Thyroid gland (tissue), 4 donors: ENCODE measurements at regions not wholly inside any gene's neighbourhood (a gene's known extent, or its start where the extent isn't known, plus 50 kb on each side); places are given as distances from the start of the nearest gene placed in this dataset.

ENCODE experiments used
- DNase-seq, 2 donors: peaks; one replicate each; pipeline ENCODE4 v3.0.0-alpha.2; 2019
- H3K27ac ChIP-seq, 3 donors: fragments of 200-600 bp; sonication (generic); 1 replicate in 2 of 3; 2 replicates in 1 of 3; pipeline ENCODE4 v1.5.1; 2016 to 2019; ENCODE audit warnings: mild to moderate bottlenecking in 1 of 3, moderate library complexity in 1 of 3
- H3K27me3 ChIP-seq: fragments of 200-600 bp; sonication (generic); one replicate; pipeline ENCODE4 v1.5.1; 2019
- H3K36me3 ChIP-seq, 2 donors: fragments of 200-600 bp; sonication (generic); one replicate each; pipeline ENCODE4 v1.5.1; 2016 to 2019
- H3K4me1 ChIP-seq, 2 donors: fragments of 200-600 bp; sonication (generic); one replicate each; pipeline ENCODE4 v1.5.1; 2017 to 2019
- H3K4me3 ChIP-seq, 3 donors: fragments of 200-600 bp; sonication (generic); replicated peaks in 1 of 3; 1 replicate in 2 of 3; 2 replicates in 1 of 3; pipeline ENCODE4 v1.5.1; 2016; ENCODE audit warnings: mild to moderate bottlenecking in 1 of 3
- H3K9me3 ChIP-seq: fragments of 200-600 bp; sonication (generic); one replicate; pipeline ENCODE4 v1.5.1; 2017
- CTCF ChIP-seq, 6 experiments: fragments of 200-600 bp in 3 of 6; fragments of 450-650 bp in 3 of 6; sonication (generic) in 3 of 6; IDR thresholded peaks; one replicate each; pipeline ENCODE4 v1.5.1; 2016 to 2019; ENCODE audit warnings: antibody characterized with exemption in 6 of 6, mild to moderate bottlenecking in 2 of 6, inconsistent platforms in 1 of 6, moderate library complexity in 1 of 6
- POLR2A ChIP-seq, 2 donors: fragments of 450-650 bp; IDR thresholded peaks; one replicate each; pipeline ENCODE4 v1.6.1; 2017; ENCODE audit warnings: antibody characterized with exemption in 2 of 2, mild to moderate bottlenecking in 2 of 2, moderate library complexity in 1 of 2
- WGBS, 2 donors: methylation state at CpG; one replicate each; pipeline ENCODE4 v1.1.5; 2017; 5-methylcytosine and 5-hydroxymethylcytosine counted together
- intact Hi-C: fragments of 100-400 bp; cut with DNase I; formaldehyde crosslinking; loops from one replicate; pipeline ENCODE4 v1.15.1; 2023

GRCh38 chr9:38212016-38212415 is 143.0 kb upstream of the SHB start:
- Histone ChIP-seq H3K4me1 (no peaks in the 10 kb centered on the region), H3K36me3 (no peaks in the 10 kb centered on the region), H3K9me3 (no peaks in the 10 kb centered on the region), H3K27me3 (no peaks in the 10 kb centered on the region), H3K27ac (no peak overlapping the region), H3K4me3 (no peak overlapping the region)
- TF ChIP-seq POLR2A (IDR thresholded peaks at IDR 0.05) (no peak), CTCF (IDR thresholded peaks at IDR 0.05) (no peak)
- WGBS, 2 donors, result 67 to 72% methylated on average over 4 of the region's 4 CpGs
- intact Hi-C loops, result no loop called here
- no peak for DNase-seq

- intact Hi-C loops, result no loop called here
- H3K4me1 ChIP-seq, result no peaks in the 10 kb centered on the region
- WGBS, 2 donors, result 96 to 100% methylated on average over 1 of the region's 1 CpG
- H3K9me3 ChIP-seq, result no peaks in the 10 kb centered on the region
- TF ChIP-seq POLR2A (IDR thresholded peaks at IDR 0.05) (no peak), CTCF (IDR thresholded peaks at IDR 0.05) (no peak)
- H3K27me3 ChIP-seq, result no peaks in the 10 kb centered on the region
- no peak for DNase-seq
- no peaks in the 10 kb centered on the region for H3K36me3 ChIP-seq
- no peak overlapping the region for H3K27ac ChIP-seq
- H3K4me3 ChIP-seq, result no peak overlapping the region
These were observed 142.0 kb upstream of the SHB start for GRCh38 chr9:38211002-38211401.

GRCh38 chr9:38208206-38208901 is 139.3 kb upstream of the SHB start:
- Histone ChIP-seq H3K27ac (no peak overlapping the region), H3K27me3 (no peaks in the 10 kb centered on the region), H3K4me1 (no peaks in the 10 kb centered on the region), H3K9me3 (no peaks in the 10 kb centered on the region), H3K36me3 (no peaks in the 10 kb centered on the region), H3K4me3 (no peak overlapping the region)
- intact Hi-C loops, result no loop called here
- DNase-seq, result no peak
- no peak for TF ChIP-seq POLR2A (IDR thresholded peaks at IDR 0.05)
- no peak for TF ChIP-seq CTCF (IDR thresholded peaks at IDR 0.05)
- 77 to 81% methylated on average over 4 of the region's 4 CpGs for WGBS, 2 donors

- intact Hi-C loops, result no loop called here
- Histone ChIP-seq H3K36me3 (no peaks in the 10 kb centered on the region), H3K4me3 (no peak overlapping the region), H3K27ac (no peak overlapping the region), H3K4me1 (no peaks in the 10 kb centered on the region), H3K9me3 (no peaks in the 10 kb centered on the region), H3K27me3 (no peaks in the 10 kb centered on the region)
- DNase-seq, result no peak
- TF ChIP-seq CTCF (IDR thresholded peaks at IDR 0.05), result no peak
- no peak for TF ChIP-seq POLR2A (IDR thresholded peaks at IDR 0.05)
- 67% methylated on average over 3 of the region's 3 CpGs for WGBS, 2 donors
These were observed 138.3 kb upstream of the SHB start for GRCh38 chr9:38207247-38207778.

- Histone ChIP-seq H3K27me3 (no peaks in the 10 kb centered on the region), H3K27ac (no peak overlapping the region), H3K4me3 (no peak overlapping the region), H3K4me1 (no peaks in the 10 kb centered on the region), H3K9me3 (no peaks in the 10 kb centered on the region), H3K36me3 (no peaks in the 10 kb centered on the region)
- no peak for DNase-seq
- intact Hi-C loops, result no loop called here
- TF ChIP-seq POLR2A (IDR thresholded peaks at IDR 0.05) (no peak), CTCF (IDR thresholded peaks at IDR 0.05) (no peak)
These were observed 136.3 kb upstream of the SHB start for GRCh38 chr9:38205279-38205678.
